GM12878 (cell line): ENCODE measurements at regions not wholly inside any gene's neighbourhood (a gene's known extent, or its start where the extent isn't known, plus 50 kb on each side); places are given as distances from the start of the nearest gene placed in this dataset.

Experiments used
- ATAC-seq: fragments of 200-7000 bp; cut with Tn5 transposase; 3 replicates; pipeline ENCODE4 v1.9.1; 2020; ENCODE audit warnings: mild to moderate bottlenecking, moderate library complexity
- BruUV-seq: library from RNA; stranded (reverse); fragments of 400-500 nt; replicated peaks from 2 replicates; lab custom pipeline; 2021; lab: Mats Ljungman, UMichigan
- CTCF ChIA-PET: fragments of 300-600 bp; sonication (Branson Sonifier 250); formaldehyde crosslinking; extraction: SDS; loops from one replicate; lab custom pipeline; 2021; ENCODE audit warnings: inconsistent platforms; lab: Yijun Ruan, JAX
- POLR2A ChIA-PET: fragments of 350-600 bp; formaldehyde crosslinking; extraction: SDS; loops from one replicate; lab custom pipeline; 2021; ENCODE audit warnings: inconsistent platforms; lab: Charles Lee
- RAD21 ChIA-PET: fragments of 300-600 bp; sonication (Branson Sonifier 250); formaldehyde crosslinking; loops from one replicate; lab custom pipeline; 2023; ENCODE audit warnings: antibody characterized with exemption; ENCODE audit not compliant: unreplicated experiment; lab: Charles Lee
- SMC1A ChIA-PET: fragments of 300-600 bp; sonication (Branson Sonifier 250); formaldehyde crosslinking; loops from one replicate; lab custom pipeline; 2023; ENCODE audit not compliant: unreplicated experiment, uncharacterized antibody; lab: Charles Lee
- DNase-seq: peaks from one replicate; pipeline ENCODE4 v3.0.0-alpha.2; 2011; ENCODE audit warnings: low read depth, low spot score
- FAIRE-seq: peaks from 3 replicates; lab custom pipeline; 2011; peaks lifted over from hg19 to GRCh38; lab: Jason Lieb, UNC
- H2AFZ ChIP-seq: 2 replicates; pipeline ENCODE4 v1.6.0; 2011; ENCODE audit warnings: low read depth, low read length, control low read depth; ENCODE audit not compliant: control insufficient read depth
- H3K27ac ChIP-seq: 2 replicates; pipeline ENCODE4 v1.5.1; 2011; ENCODE audit warnings: control low read depth; ENCODE audit not compliant: control insufficient read depth, insufficient read depth
- H3K27me3 ChIP-seq, 2 experiments: replicated peaks in 1 of 2; 2 replicates each; pipeline versions ENCODE4 v1.6.0 to v1.6.1; 2011; ENCODE audit warnings: low read length in 1 of 2; ENCODE audit not compliant: control insufficient read depth in 2 of 2, insufficient read depth in 2 of 2
- H3K36me3 ChIP-seq, 2 experiments: 2 replicates each; pipeline ENCODE4 v1.5.1; 2011; ENCODE audit warnings: low read length in 1 of 2; ENCODE audit not compliant: control insufficient read depth in 2 of 2, insufficient read depth in 2 of 2
- H3K4me1 ChIP-seq: 2 replicates; pipeline ENCODE4 v1.6.1; 2011; ENCODE audit warnings: mild to moderate bottlenecking, low read length, moderate library complexity, mixed read lengths; ENCODE audit not compliant: control insufficient read depth, insufficient read depth
- H3K4me2 ChIP-seq: 2 replicates; pipeline ENCODE4 v1.6.0; 2011; ENCODE audit warnings: control low read depth; ENCODE audit not compliant: control insufficient read depth, insufficient read depth
- H3K4me3 ChIP-seq: fragments of 200-600 bp; sonication (generic); 2 replicates; pipeline ENCODE4 v1.5.1; 2016
- H3K79me2 ChIP-seq: 2 replicates; pipeline ENCODE4 v1.6.0; 2011; ENCODE audit warnings: low read length; ENCODE audit not compliant: control insufficient read depth, insufficient read depth
- H3K9ac ChIP-seq: 2 replicates; pipeline ENCODE4 v1.8.0; 2011; ENCODE audit warnings: low read length, control low read depth, mixed read lengths; ENCODE audit not compliant: control insufficient read depth, insufficient read depth
- H3K9me3 ChIP-seq: replicated peaks from 3 replicates; pipeline ENCODE4 v1.5.1; 2011; ENCODE audit warnings: mild to moderate bottlenecking, low read length; ENCODE audit not compliant: control insufficient read depth, insufficient read depth
- H4K20me1 ChIP-seq: 2 replicates; pipeline ENCODE4 v1.6.0; 2011; ENCODE audit not compliant: control insufficient read depth, insufficient read depth
- ATF7 ChIP-seq: fragments of 450-650 bp; IDR thresholded peaks from 2 replicates; pipeline ENCODE4 v1.6.1; 2016; ENCODE audit warnings: low read depth, mild to moderate bottlenecking
- BACH1 ChIP-seq: fragments of 450-650 bp; IDR thresholded peaks from 2 replicates; pipeline ENCODE4 v1.6.1; 2017; ENCODE audit warnings: mild to moderate bottlenecking, borderline replicate concordance
- CREM ChIP-seq: IDR thresholded peaks from 2 replicates; pipeline ENCODE4 v1.6.1; 2014; ENCODE audit warnings: antibody characterized with exemption, low read depth
- EED ChIP-seq: sonication (generic); IDR thresholded peaks from 2 replicates; pipeline ENCODE4 v1.6.1; 2016; ENCODE audit warnings: antibody characterized with exemption, low read depth
- FOXK2 ChIP-seq: fragments of 450-650 bp; IDR thresholded peaks from 2 replicates; pipeline ENCODE4 v1.6.1; 2017; ENCODE audit warnings: mild to moderate bottlenecking, moderate library complexity
- HDAC2 ChIP-seq: fragments of 200-600 bp; sonication (generic); IDR thresholded peaks from 2 replicates; pipeline ENCODE4 v1.6.1; 2017
- KDM1A ChIP-seq: fragments of 200-600 bp; sonication (generic); IDR thresholded peaks from 2 replicates; pipeline ENCODE4 v1.6.1; 2016; ENCODE audit warnings: borderline replicate concordance
- LARP7 ChIP-seq: fragments of 450-650 bp; IDR thresholded peaks from 2 replicates; pipeline ENCODE4 v1.6.1; 2017; ENCODE audit warnings: mild to moderate bottlenecking
- MYC ChIP-seq: IDR thresholded peaks from 2 replicates; pipeline ENCODE4 v1.6.1; 2011; ENCODE audit warnings: mild to moderate bottlenecking, low read length, moderate library complexity, inconsistent platforms; ENCODE audit not compliant: insufficient read depth, insufficient replicate concordance, insufficient read length, severe bottlenecking
- NFXL1 ChIP-seq: fragments of 450-650 bp; IDR thresholded peaks from 2 replicates; pipeline ENCODE4 v1.6.1; 2017; ENCODE audit warnings: antibody characterized with exemption, mild to moderate bottlenecking, borderline replicate concordance
- NR2C1 ChIP-seq: fragments of 450-650 bp; IDR thresholded peaks from 2 replicates; pipeline ENCODE4 v1.6.1; 2017; ENCODE audit warnings: antibody characterized with exemption, mild to moderate bottlenecking, moderate library complexity
- RAD51 ChIP-seq: fragments of 450-650 bp; IDR thresholded peaks from 2 replicates; pipeline ENCODE4 v1.6.1; 2016; ENCODE audit warnings: moderate library complexity, mild to moderate bottlenecking, inconsistent platforms
- RUNX3 ChIP-seq: IDR thresholded peaks from 2 replicates; pipeline ENCODE4 v1.6.1; 2012; ENCODE audit warnings: low read length, inconsistent platforms
- SUZ12 ChIP-seq: fragments of 200-600 bp; sonication (generic); IDR thresholded peaks from one replicate; pipeline ENCODE4 v1.6.1; 2018; ENCODE audit warnings: antibody characterized with exemption, mild to moderate bottlenecking; ENCODE audit not compliant: unreplicated experiment
- ZNF384 ChIP-seq: IDR thresholded peaks from 2 replicates; pipeline ENCODE4 v1.6.1; 2012; ENCODE audit warnings: low read depth, mild to moderate bottlenecking, low read length, improper control_type of control experiment, borderline replicate concordance
- ZNF622 ChIP-seq: fragments of 450-650 bp; IDR thresholded peaks from 2 replicates; pipeline ENCODE4 v1.6.1; 2017; ENCODE audit warnings: mild to moderate bottlenecking, inconsistent platforms
- WGBS: methylation state at CpG from one replicate; pipeline ENCODE4 v1.1.6; 2016; ENCODE audit warnings: low lambda C conversion rate; ENCODE audit not compliant: insufficient replicate concordance, insufficient coverage; ENCODE audit errors: missing lambda C conversion rate; 5-methylcytosine and 5-hydroxymethylcytosine counted together
- in situ Hi-C: fragments of 300-500 bp; cut with MboI; formaldehyde crosslinking; loops from 9 replicates; pipeline ENCODE4 v1.14.3; 2018; ENCODE audit warnings: mixed read lengths
- intact Hi-C: fragments of 100-400 bp; cut with micrococcal nuclease; formaldehyde crosslinking; loops from one replicate; pipeline ENCODE4 v1.14.2; 2022; ENCODE audit not compliant: unreplicated experiment
- TF ChIP-seq, protein P1 (sequence below): fragments of 450-650 bp; IDR thresholded peaks from 2 replicates; pipeline ENCODE4 v1.6.1; 2017; ENCODE audit warnings: mild to moderate bottlenecking, moderate library complexity
- TF ChIP-seq, protein P2 (sequence below): IDR thresholded peaks from 2 replicates; pipeline ENCODE4 v1.6.1; 2011; ENCODE audit warnings: borderline replicate concordance, low read depth, mild to moderate bottlenecking, moderate library complexity, low read length; ENCODE audit not compliant: insufficient read depth, poor library complexity, severe bottlenecking
- TF ChIP-seq, protein P3 (sequence below): IDR thresholded peaks from 2 replicates; pipeline ENCODE4 v1.6.1; 2011; ENCODE audit warnings: mild to moderate bottlenecking, low read depth, low read length, moderate library complexity; ENCODE audit not compliant: insufficient replicate concordance

DNA sequence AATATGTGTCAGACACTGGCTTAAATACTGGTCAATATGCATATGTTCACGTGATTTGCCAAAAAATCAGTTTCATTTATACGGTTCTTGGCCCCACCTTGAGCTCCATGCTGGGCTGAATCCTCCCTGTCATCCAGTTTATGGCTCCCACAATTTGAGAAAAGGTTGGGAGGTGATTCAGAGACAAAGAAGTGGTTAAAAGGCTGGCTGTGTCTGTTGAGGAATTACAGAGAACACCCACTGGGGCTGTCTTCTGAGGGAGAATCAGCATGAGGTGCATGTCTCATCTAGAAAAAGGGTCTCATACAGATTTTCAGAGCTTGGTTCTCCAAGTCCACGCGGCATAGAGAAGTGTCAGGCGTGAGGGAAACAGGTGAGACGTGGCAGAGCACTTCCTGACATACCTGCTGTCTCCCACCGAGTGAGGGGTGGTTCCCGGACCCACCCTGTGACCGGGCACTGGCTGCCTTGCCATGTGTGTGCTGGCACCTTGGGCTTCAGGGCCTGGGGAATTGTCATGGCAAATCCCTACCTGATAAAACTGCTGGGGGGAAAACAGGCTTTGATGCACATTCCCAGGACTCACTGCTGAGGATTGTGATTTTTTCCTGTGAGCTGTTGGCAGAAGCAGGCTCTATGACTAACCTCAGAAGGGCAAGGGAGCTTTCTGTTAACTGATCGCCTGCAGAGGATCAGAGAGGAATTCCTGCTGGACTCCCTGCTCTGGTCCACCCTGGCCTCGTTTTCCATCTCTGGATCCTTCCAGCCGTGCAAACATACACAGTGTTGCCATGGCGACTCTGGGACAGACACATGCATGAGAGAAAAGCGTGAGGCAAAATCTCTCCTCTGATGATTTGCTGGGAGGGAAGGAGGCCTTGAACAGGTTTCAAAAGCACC lies 223.6 kb downstream of the ADAMTS15 start:
- H3K36me3 ChIP-seq: no peaks in the 10 kb centered on the region
- H3K27ac ChIP-seq: no peak overlapping the region
- no peak for FAIRE-seq
- H3K79me2 ChIP-seq: no peaks in the 10 kb centered on the region
- intact Hi-C loops: no loop called here
- H4K20me1 ChIP-seq: no peaks in the 10 kb centered on the region
- RAD21 ChIA-PET: no interaction called here
- no peaks in the 10 kb centered on the region for H3K4me1 ChIP-seq
- POLR2A ChIA-PET: no interaction called here
- SMC1A ChIA-PET: no interaction called here
- WGBS: 33% methylated on average over 14 of the region's 14 CpGs
- H3K4me2 ChIP-seq: no peak overlapping the region
- no peak for DNase-seq
- ATAC-seq: no peak
- peaks cover 0 to 2% of the 10 kb centered on the region in 2 experiments; a peak in 3 of 4 replicates for H3K27me3 ChIP-seq
- H3K9ac ChIP-seq: no peak overlapping the region
- no TSS peak for BruUV-seq
- CTCF ChIA-PET: interaction anchor here (0.6 kb wide), 1 partner anchor 817 kb away, joined by 4 read pairs; no protein-coding TSS in a partner anchor
- no peak overlapping the region for H3K4me3 ChIP-seq
- H2AFZ ChIP-seq: no peak overlapping the region
- no peaks in the 10 kb centered on the region; the same call in 2 of the 3 replicates for H3K9me3 ChIP-seq
- in situ Hi-C loops: no loop called here
- TF ChIP-seq, protein P1, sequence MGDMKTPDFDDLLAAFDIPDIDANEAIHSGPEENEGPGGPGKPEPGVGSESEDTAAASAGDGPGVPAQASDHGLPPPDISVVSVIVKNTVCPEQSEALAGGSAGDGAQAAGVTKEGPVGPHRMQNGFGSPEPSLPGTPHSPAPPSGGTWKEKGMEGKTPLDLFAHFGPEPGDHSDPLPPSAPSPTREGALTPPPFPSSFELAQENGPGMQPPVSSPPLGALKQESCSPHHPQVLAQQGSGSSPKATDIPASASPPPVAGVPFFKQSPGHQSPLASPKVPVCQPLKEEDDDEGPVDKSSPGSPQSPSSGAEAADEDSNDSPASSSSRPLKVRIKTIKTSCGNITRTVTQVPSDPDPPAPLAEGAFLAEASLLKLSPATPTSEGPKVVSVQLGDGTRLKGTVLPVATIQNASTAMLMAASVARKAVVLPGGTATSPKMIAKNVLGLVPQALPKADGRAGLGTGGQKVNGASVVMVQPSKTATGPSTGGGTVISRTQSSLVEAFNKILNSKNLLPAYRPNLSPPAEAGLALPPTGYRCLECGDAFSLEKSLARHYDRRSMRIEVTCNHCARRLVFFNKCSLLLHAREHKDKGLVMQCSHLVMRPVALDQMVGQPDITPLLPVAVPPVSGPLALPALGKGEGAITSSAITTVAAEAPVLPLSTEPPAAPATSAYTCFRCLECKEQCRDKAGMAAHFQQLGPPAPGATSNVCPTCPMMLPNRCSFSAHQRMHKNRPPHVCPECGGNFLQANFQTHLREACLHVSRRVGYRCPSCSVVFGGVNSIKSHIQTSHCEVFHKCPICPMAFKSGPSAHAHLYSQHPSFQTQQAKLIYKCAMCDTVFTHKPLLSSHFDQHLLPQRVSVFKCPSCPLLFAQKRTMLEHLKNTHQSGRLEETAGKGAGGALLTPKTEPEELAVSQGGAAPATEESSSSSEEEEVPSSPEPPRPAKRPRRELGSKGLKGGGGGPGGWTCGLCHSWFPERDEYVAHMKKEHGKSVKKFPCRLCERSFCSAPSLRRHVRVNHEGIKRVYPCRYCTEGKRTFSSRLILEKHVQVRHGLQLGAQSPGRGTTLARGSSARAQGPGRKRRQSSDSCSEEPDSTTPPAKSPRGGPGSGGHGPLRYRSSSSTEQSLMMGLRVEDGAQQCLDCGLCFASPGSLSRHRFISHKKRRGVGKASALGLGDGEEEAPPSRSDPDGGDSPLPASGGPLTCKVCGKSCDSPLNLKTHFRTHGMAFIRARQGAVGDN: no peak
- TF ChIP-seq CREM (no peak), NR2C1 (no peak), RAD51 (no peak), BACH1 (no peak), RUNX3 (no peak), SUZ12 (no peak), FOXK2 (no peak), ATF7 (no peak), LARP7 (no peak), HDAC2 (no peak), NFXL1 (no peak), ZNF384 (no peak), MYC (no peak), KDM1A (no peak), ZNF622 (no peak), EED (no peak)
- TF ChIP-seq, protein P2, sequence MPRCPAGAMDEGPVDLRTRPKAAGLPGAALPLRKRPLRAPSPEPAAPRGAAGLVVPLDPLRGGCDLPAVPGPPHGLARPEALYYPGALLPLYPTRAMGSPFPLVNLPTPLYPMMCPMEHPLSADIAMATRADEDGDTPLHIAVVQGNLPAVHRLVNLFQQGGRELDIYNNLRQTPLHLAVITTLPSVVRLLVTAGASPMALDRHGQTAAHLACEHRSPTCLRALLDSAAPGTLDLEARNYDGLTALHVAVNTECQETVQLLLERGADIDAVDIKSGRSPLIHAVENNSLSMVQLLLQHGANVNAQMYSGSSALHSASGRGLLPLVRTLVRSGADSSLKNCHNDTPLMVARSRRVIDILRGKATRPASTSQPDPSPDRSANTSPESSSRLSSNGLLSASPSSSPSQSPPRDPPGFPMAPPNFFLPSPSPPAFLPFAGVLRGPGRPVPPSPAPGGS: no peak
- TF ChIP-seq, protein P3, sequence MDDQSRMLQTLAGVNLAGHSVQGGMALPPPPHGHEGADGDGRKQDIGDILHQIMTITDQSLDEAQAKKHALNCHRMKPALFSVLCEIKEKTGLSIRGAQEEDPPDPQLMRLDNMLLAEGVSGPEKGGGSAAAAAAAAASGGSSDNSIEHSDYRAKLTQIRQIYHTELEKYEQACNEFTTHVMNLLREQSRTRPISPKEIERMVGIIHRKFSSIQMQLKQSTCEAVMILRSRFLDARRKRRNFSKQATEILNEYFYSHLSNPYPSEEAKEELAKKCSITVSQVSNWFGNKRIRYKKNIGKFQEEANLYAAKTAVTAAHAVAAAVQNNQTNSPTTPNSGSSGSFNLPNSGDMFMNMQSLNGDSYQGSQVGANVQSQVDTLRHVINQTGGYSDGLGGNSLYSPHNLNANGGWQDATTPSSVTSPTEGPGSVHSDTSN: no peak
